Spleen (tissue), 7 donors: ENCODE measurements at regions not wholly inside any gene's neighbourhood (a gene's known extent, or its start where the extent isn't known, plus 50 kb on each side); places are given as distances from the start of the nearest gene placed in this dataset.

Experiments
- POLR2A ChIP-seq, 3 donors: fragments of 450-650 bp; IDR thresholded peaks; one replicate each; pipeline ENCODE4 v1.5.1; 2017; ENCODE audit warnings: antibody characterized with exemption in 3 of 3, mild to moderate bottlenecking in 1 of 3
- TF ChIP-seq, protein P1 (sequence below), 11 experiments: fragments of 200-600 bp in 7 of 11; fragments of 450-650 bp in 4 of 11; sonication (generic) in 4 of 11; IDR thresholded peaks in 8 of 11; conservative IDR thresholded peaks in 3 of 11; 1 replicate in 7 of 11; 2 replicates in 4 of 11; pipeline versions ENCODE4 v1.4.0 to v1.8.0; 2016 to 2021; ENCODE audit warnings: antibody characterized with exemption in 11 of 11, inconsistent platforms in 4 of 11, mild to moderate bottlenecking in 1 of 11
- donor health status: DM: no; HTN: no; CAD: no; lungs with moderate emphysema.
- donor health status: DM: no; HTN: no; CAD: no.
- donor health status: DM: no; HTN: no; CAD: no.

DNA sequence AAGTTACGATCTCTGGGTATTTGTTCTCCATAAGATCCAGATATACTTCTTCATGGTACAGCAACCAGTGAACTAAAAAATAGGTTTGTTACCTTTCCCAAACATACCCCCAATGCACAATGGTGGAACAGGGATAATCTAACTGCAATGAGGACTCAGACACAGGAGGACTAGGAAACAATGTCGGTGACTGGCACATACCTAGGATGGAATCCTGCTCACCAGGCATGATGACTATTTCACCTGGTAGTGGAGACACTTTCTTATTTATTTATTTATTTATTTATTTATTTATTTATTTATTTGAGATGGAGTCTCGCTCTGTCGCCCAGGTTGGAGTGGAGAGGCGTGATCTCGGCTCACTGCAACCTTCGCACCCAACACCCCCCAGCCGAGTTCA is 159.9 kb upstream of the CCNH start:
- no peak for TF ChIP-seq POLR2A (IDR thresholded peaks at IDR 0.05)
- TF ChIP-seq, protein P1, sequence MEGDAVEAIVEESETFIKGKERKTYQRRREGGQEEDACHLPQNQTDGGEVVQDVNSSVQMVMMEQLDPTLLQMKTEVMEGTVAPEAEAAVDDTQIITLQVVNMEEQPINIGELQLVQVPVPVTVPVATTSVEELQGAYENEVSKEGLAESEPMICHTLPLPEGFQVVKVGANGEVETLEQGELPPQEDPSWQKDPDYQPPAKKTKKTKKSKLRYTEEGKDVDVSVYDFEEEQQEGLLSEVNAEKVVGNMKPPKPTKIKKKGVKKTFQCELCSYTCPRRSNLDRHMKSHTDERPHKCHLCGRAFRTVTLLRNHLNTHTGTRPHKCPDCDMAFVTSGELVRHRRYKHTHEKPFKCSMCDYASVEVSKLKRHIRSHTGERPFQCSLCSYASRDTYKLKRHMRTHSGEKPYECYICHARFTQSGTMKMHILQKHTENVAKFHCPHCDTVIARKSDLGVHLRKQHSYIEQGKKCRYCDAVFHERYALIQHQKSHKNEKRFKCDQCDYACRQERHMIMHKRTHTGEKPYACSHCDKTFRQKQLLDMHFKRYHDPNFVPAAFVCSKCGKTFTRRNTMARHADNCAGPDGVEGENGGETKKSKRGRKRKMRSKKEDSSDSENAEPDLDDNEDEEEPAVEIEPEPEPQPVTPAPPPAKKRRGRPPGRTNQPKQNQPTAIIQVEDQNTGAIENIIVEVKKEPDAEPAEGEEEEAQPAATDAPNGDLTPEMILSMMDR (IDR thresholded peaks at IDR 0.05 in 8 of 11, conservative IDR thresholded peaks at IDR 0.05 in 3 of 11) = no peak
